ENCODE measurements at regions not wholly inside any gene's neighbourhood (a gene's known extent, or its start where the extent isn't known, plus 50 kb on each side); places are given as distances from the start of the nearest gene placed in this dataset.
"Not testable (repeated sequence)": the region's sequence is repeated elsewhere in the genome, so short reads cannot be mapped to it uniquely, and the experiment has no call there.

- Histone ChIP-seq H3K79me2 (ENCODE audit: insufficient read depth, low read length) (no peaks in the 10 kb centered on the region), H3K36me3 (ENCODE audit: insufficient read depth, low read length) (no peaks in the 10 kb centered on the region), H3K27ac (ENCODE audit: low read length) (no peak overlapping the region), H3K4me2 (ENCODE audit: insufficient read depth, low read length) (no peak overlapping the region), H2AFZ (ENCODE audit: low read depth, low read length) (no peak overlapping the region), H3K27me3 (ENCODE audit: insufficient read depth, low read length, poor library complexity) (no peaks in the 10 kb centered on the region), H3K4me1 (ENCODE audit: insufficient read depth, low read length) (no peaks in the 10 kb centered on the region), H3K9me3 (ENCODE audit: insufficient read depth, low read length, severe bottlenecking) (no peaks in the 10 kb centered on the region), H3K4me3 (ENCODE audit: low read depth in 1 of 2, low read length in 2 of 2) (no peak overlapping the region), H4K20me1 (ENCODE audit: insufficient read depth, low read length) (no peaks in the 10 kb centered on the region), H3K9ac (ENCODE audit: low read depth, low read length) (no peak overlapping the region)
- no peak for DNase-seq
- ATAC-seq (ENCODE audit: insufficient read depth, low read depth): no peak
- no peak for TF ChIP-seq CTCF (IDR thresholded peaks at IDR 0.05; ENCODE audit: borderline replicate concordance, extremely low read depth, low read length, poor library complexity, severe bottlenecking)
- TF ChIP-seq EZH2 (IDR thresholded peaks at IDR 0.05; ENCODE audit: borderline replicate concordance, low read depth, low read length, severe bottlenecking): no peak
Observed at GRCh38 chr2:77873506-77873905, 351.3 kb upstream of the LRRTM4 start.

- not testable (repeated sequence) for DNase-seq; H3K4me3 ChIP-seq (ENCODE audit: low read depth in 1 of 2, low read length in 2 of 2); H3K79me2 ChIP-seq (ENCODE audit: insufficient read depth, low read length); H3K27ac ChIP-seq (ENCODE audit: low read length); H3K4me2 ChIP-seq (ENCODE audit: insufficient read depth, low read length); H4K20me1 ChIP-seq (ENCODE audit: insufficient read depth, low read length); ATAC-seq (ENCODE audit: insufficient read depth, low read depth); H3K27me3 ChIP-seq (ENCODE audit: insufficient read depth, low read length, poor library complexity); H3K9me3 ChIP-seq (ENCODE audit: insufficient read depth, low read length, severe bottlenecking); H2AFZ ChIP-seq (ENCODE audit: low read depth, low read length); H3K36me3 ChIP-seq (ENCODE audit: insufficient read depth, low read length); H3K9ac ChIP-seq (ENCODE audit: low read depth, low read length); H3K4me1 ChIP-seq (ENCODE audit: insufficient read depth, low read length)
Observed at GRCh38 chr2:77900211-77900610, 378.0 kb upstream of the LRRTM4 start.

GRCh38 chr2:77910136-77910535, 388.0 kb upstream of the LRRTM4 start:
- H3K9me3 ChIP-seq (ENCODE audit: insufficient read depth, low read length, severe bottlenecking): peaks cover 9% of the 10 kb centered on the region
- no peak overlapping the region for H3K4me3 ChIP-seq (ENCODE audit: low read depth in 1 of 2, low read length in 2 of 2)
- H4K20me1 ChIP-seq (ENCODE audit: insufficient read depth, low read length): no peaks in the 10 kb centered on the region
- DNase-seq: no peak
- H3K4me1 ChIP-seq (ENCODE audit: insufficient read depth, low read length): no peaks in the 10 kb centered on the region
- H3K36me3 ChIP-seq (ENCODE audit: insufficient read depth, low read length): no peaks in the 10 kb centered on the region
- no peak overlapping the region for H3K4me2 ChIP-seq (ENCODE audit: insufficient read depth, low read length)
- no peaks in the 10 kb centered on the region for H3K79me2 ChIP-seq (ENCODE audit: insufficient read depth, low read length)
- H3K27me3 ChIP-seq (ENCODE audit: insufficient read depth, low read length, poor library complexity): no peaks in the 10 kb centered on the region
- H2AFZ ChIP-seq (ENCODE audit: low read depth, low read length): no peak overlapping the region
- no peak for ATAC-seq (ENCODE audit: insufficient read depth, low read depth)
- TF ChIP-seq CTCF (IDR thresholded peaks at IDR 0.05; ENCODE audit: borderline replicate concordance, extremely low read depth, low read length, poor library complexity, severe bottlenecking): no peak
- no peak overlapping the region for H3K27ac ChIP-seq (ENCODE audit: low read length)
- H3K9ac ChIP-seq (ENCODE audit: low read depth, low read length): no peak overlapping the region

GRCh38 chr2:77920838-77921366, 398.7 kb upstream of the LRRTM4 start:
- Histone ChIP-seq H4K20me1 (ENCODE audit: insufficient read depth, low read length) (no peaks in the 10 kb centered on the region), H3K79me2 (ENCODE audit: insufficient read depth, low read length) (no peaks in the 10 kb centered on the region), H3K27ac (ENCODE audit: low read length) (no peak overlapping the region), H3K36me3 (ENCODE audit: insufficient read depth, low read length) (no peaks in the 10 kb centered on the region), H3K9ac (ENCODE audit: low read depth, low read length) (no peak overlapping the region), H3K4me2 (ENCODE audit: insufficient read depth, low read length) (no peak overlapping the region), H3K27me3 (ENCODE audit: insufficient read depth, low read length, poor library complexity) (no peaks in the 10 kb centered on the region), H3K4me3 (ENCODE audit: low read depth in 1 of 2, low read length in 2 of 2) (no peak overlapping the region), H3K4me1 (ENCODE audit: insufficient read depth, low read length) (no peaks in the 10 kb centered on the region), H2AFZ (ENCODE audit: low read depth, low read length) (no peak overlapping the region), H3K9me3 (ENCODE audit: insufficient read depth, low read length, severe bottlenecking) (no peaks in the 10 kb centered on the region)
- no peak for ATAC-seq (ENCODE audit: insufficient read depth, low read depth)
- DNase-seq: no peak
- TF ChIP-seq EZH2 (IDR thresholded peaks at IDR 0.05; ENCODE audit: borderline replicate concordance, low read depth, low read length, severe bottlenecking): no peak
- TF ChIP-seq CTCF (IDR thresholded peaks at IDR 0.05; ENCODE audit: borderline replicate concordance, extremely low read depth, low read length, poor library complexity, severe bottlenecking): no peak

Measured in DND-41 (cell line).